Right lobe of liver (tissue), 4 donors: ENCODE measurements at regions not wholly inside any gene's neighbourhood (a gene's known extent, or its start where the extent isn't known, plus 50 kb on each side); places are given as distances from the start of the nearest gene placed in this dataset.

ENCODE experiments used
- CTCF ChIP-seq, 4 donors: fragments of 200-600 bp in 3 of 4; fragments of 450-650 bp in 1 of 4; IDR thresholded peaks; one replicate each; pipeline versions ENCODE4 v1.5.1 to v1.8.0; 2016 to 2022; ENCODE audit warnings: antibody characterized with exemption in 4 of 4, mild to moderate bottlenecking in 2 of 4
- POLR2A ChIP-seq: fragments of 450-650 bp; IDR thresholded peaks from one replicate; pipeline ENCODE4 v1.6.1; 2017; ENCODE audit warnings: antibody characterized with exemption, mild to moderate bottlenecking
- donor health status: DM: no; HTN: no; CAD: no.
- donor health status: DM: no; HTN: no; CAD: no.
- donor health status: DM: no; HTN: yes; CAD: no.

- no peak for TF ChIP-seq POLR2A
- no peak for TF ChIP-seq CTCF (IDR thresholded peaks at IDR 0.05)
Measured at GRCh38 chr4:36609661-36610060, 328.2 kb downstream of the DTHD1 start.
